IPS-18a (cell line): ENCODE measurements at regions not wholly inside any gene's neighbourhood (a gene's known extent, or its start where the extent isn't known, plus 50 kb on each side); places are given as distances from the start of the nearest gene placed in this dataset.

Experiments used
- H3K27ac ChIP-seq: one replicate; pipeline ENCODE4 v1.5.1; 2013; ENCODE audit warnings: low read length
- H3K27me3 ChIP-seq: one replicate; pipeline ENCODE4 v1.6.1; 2013; ENCODE audit warnings: mild to moderate bottlenecking, low read length; ENCODE audit not compliant: control insufficient read depth, insufficient read depth
- H3K36me3 ChIP-seq: one replicate; pipeline ENCODE4 v1.6.1; 2013; ENCODE audit warnings: low read depth, low read length; ENCODE audit not compliant: control insufficient read depth
- H3K4me1 ChIP-seq: one replicate; pipeline ENCODE4 v1.6.1; 2013; ENCODE audit warnings: low read depth, low read length; ENCODE audit not compliant: control insufficient read depth
- H3K4me3 ChIP-seq: one replicate; pipeline ENCODE4 v1.5.1; 2013; ENCODE audit warnings: low read length
- H3K9ac ChIP-seq: one replicate; pipeline ENCODE4 v1.6.1; 2013; ENCODE audit warnings: mild to moderate bottlenecking, low read length, moderate library complexity
- H3K9me3 ChIP-seq: one replicate; pipeline ENCODE4 v1.6.1; 2013; ENCODE audit warnings: low read depth, low read length; ENCODE audit not compliant: control insufficient read depth

GRCh38 chr6:106832766-106833510 lies 141.6 kb downstream of the CD24 start:
- H3K27ac ChIP-seq: no peak overlapping the region
- H3K4me1 ChIP-seq: no peaks in the 10 kb centered on the region
- no peaks in the 10 kb centered on the region for H3K27me3 ChIP-seq
- no peak overlapping the region for H3K4me3 ChIP-seq
- H3K9ac ChIP-seq: no peak overlapping the region
- no peaks in the 10 kb centered on the region for H3K9me3 ChIP-seq
- no peaks in the 10 kb centered on the region for H3K36me3 ChIP-seq

DNA sequence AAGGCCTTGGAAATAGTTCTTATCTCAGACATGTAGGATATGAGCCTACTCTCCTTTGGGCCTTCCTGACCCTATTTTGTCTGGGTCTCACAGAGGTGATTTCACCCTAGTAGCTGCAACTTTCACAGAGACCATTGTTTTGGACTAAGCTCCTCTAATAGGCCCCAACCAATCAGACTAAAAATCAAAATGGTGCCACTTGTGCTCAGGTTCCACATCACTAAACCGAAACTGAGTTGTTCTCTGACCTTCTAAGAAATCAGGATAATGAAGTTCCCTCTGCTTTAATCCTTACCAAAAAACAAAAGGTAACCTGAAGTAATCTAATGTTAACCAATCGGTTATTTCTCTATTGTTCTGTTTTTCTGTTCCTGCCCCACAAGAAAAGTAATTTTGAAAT lies 143.6 kb downstream of the CD24 start:
- Histone ChIP-seq H3K27ac (no peak overlapping the region), H3K4me1 (no peaks in the 10 kb centered on the region), H3K9me3 (no peaks in the 10 kb centered on the region), H3K36me3 (no peaks in the 10 kb centered on the region), H3K27me3 (no peaks in the 10 kb centered on the region), H3K4me3 (no peak overlapping the region), H3K9ac (no peak overlapping the region)

DNA sequence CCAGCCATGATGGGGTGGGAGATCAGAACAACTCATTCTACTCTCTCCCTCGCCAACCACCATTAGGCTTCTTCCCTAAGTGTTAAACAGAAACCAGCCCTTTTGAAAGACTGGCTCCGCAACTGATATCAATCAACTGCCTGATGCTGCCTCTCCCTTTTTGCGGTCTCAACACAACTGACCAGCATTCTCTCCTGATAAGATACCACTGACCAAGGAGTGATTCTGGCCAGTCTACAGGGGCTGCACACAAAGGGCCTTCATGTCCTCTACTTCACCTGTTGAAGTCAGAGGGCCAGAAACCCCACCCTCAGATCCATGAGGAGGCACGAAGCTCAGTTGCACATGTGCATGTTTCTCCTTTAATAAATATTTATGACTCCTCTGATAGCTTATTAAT lies 145.1 kb downstream of the CD24 start:
- Histone ChIP-seq H3K36me3 (no peaks in the 10 kb centered on the region), H3K9me3 (no peaks in the 10 kb centered on the region), H3K27me3 (no peaks in the 10 kb centered on the region), H3K4me1 (no peaks in the 10 kb centered on the region), H3K4me3 (no peak overlapping the region), H3K9ac (no peak overlapping the region), H3K27ac (no peak overlapping the region)

DNA sequence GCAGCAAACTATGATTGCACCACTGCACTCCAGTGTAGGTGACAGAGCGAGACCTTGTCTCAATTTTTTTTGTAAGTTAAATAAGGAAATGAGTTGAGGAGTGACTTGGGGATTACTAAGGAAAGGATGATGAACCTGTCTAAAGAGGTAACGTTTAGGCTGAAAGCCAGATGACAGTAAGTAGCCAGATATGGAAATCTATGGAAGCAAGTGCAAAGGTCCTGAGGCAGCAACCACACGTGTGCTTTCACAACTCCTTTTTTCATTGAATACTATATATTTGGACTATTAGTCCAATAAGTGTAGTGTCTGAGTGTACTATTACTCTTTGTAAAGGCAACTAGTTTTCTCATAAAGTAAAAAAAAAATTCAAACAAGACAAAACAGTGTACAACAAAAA lies 147.4 kb downstream of the CD24 start:
- H3K27ac ChIP-seq: no peak overlapping the region
- H3K9me3 ChIP-seq: no peaks in the 10 kb centered on the region

GRCh38 chr6:106825156-106825555 lies 149.4 kb downstream of the CD24 start:
- Histone ChIP-seq H3K27me3 (no peaks in the 10 kb centered on the region), H3K9me3 (no peaks in the 10 kb centered on the region), H3K4me1 (peaks cover 7% of the 10 kb centered on the region), H3K36me3 (no peaks in the 10 kb centered on the region), H3K4me3 (no peak overlapping the region), H3K27ac (no peak overlapping the region), H3K9ac (no peak overlapping the region)

More for the DNA sequence above, 147.4 kb downstream of the CD24 start:
- peaks cover 5% of the 10 kb centered on the region for H3K4me1 ChIP-seq
- no peaks in the 10 kb centered on the region for H3K36me3 ChIP-seq
- no peak overlapping the region for H3K9ac ChIP-seq
- no peaks in the 10 kb centered on the region for H3K27me3 ChIP-seq
- H3K4me3 ChIP-seq: no peak overlapping the region

DNA sequence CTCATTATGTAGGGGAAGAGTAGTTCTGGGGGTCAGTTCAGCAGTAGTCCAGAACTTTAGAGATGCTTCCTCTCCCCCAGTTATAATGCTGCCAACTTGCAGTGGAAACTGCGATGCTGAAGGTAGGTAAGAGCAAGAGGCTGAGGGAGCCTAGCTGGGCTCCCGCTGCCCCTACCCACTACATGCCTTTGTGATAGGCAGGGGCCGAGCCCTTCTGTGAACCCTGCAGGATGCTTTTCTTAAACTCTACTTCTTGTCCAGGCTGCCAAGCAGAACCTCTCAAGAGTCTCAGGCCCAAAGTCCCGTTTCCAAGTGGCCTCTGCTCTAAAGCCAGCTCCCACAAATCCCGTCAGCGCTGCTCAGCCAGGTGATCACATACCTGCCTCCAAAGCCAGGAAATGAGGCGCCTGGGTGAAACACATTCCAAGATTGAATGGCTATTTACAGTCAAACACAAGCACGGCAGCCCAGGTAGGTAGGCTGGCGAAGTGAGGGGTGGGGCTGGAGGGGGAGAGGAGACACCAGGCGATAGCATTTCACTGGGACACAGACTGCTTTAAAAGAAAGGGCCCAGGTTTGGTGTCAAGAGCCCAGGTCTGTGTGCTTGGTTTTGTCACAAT lies 150.7 kb downstream of the CD24 start:
- no peaks in the 10 kb centered on the region for H3K36me3 ChIP-seq
- no peak overlapping the region for H3K9ac ChIP-seq
- no peak overlapping the region for H3K4me3 ChIP-seq
- H3K27me3 ChIP-seq: no peaks in the 10 kb centered on the region
- peaks cover 7% of the 10 kb centered on the region for H3K4me1 ChIP-seq
- H3K27ac ChIP-seq: peak overlapping the region; percentile 4
- H3K9me3 ChIP-seq: no peaks in the 10 kb centered on the region

DNA sequence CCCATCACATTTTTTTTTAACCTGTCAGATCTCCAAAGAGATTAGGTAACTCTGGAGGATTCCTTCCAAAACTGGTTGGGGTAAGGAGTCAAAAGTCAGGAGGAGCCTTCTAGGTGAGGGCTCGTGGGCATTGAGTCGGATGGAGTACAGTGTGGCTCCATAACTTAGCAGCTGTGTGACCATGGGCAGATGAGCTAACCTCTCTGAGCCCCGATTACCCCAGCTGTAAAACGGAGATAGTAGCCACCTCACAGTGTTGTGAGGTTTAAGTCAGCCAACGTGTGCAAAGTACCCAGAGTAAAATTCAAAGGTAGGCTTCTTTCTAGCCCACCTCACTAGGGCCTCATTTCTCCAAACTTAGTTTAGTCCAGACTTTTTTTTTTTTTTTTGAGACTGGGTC lies 151.5 kb downstream of the CD24 start:
- Histone ChIP-seq H3K4me3 (no peak overlapping the region), H3K27ac (no peak overlapping the region), H3K4me1 (peaks cover 7% of the 10 kb centered on the region), H3K9ac (no peak overlapping the region), H3K9me3 (no peaks in the 10 kb centered on the region), H3K27me3 (no peaks in the 10 kb centered on the region), H3K36me3 (no peaks in the 10 kb centered on the region)

- Histone ChIP-seq H3K36me3 (no peaks in the 10 kb centered on the region), H3K9me3 (no peaks in the 10 kb centered on the region), H3K9ac (no peak overlapping the region), H3K4me1 (peaks cover 7% of the 10 kb centered on the region), H3K27me3 (no peaks in the 10 kb centered on the region), H3K4me3 (no peak overlapping the region), H3K27ac (no peak overlapping the region)
These were observed 154.1 kb downstream of the CD24 start for GRCh38 chr6:106820412-106820852.

DNA sequence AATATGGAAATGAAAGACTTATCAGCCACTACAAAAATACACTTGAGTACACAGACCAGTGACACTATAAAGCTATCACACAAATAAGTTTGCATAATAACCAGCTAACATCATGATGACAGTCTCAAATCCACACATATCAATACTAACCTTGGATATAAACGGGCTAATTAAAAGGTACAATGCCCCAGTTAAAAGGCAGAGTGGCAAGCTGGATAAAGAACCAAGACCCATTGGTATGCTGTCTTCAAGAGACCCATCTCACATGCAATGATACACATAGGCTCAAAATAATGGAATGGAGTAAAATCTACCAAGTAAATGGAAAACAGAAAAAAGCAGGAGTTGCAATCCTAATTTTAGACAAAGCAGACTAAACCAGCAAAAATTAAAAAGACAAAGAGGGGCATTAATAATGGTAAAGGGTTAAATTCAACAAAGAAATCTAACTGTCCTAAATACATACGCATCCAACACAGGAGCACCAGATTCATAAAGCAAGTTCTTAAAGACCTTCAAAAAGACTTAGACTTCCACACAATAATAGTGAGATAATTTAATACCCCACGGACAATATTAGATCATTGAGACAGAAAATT lies 163.3 kb downstream of the CD24 start:
- H3K9ac ChIP-seq: no peak overlapping the region
- H3K4me1 ChIP-seq: no peaks in the 10 kb centered on the region
- no peaks in the 10 kb centered on the region for H3K27me3 ChIP-seq
- H3K4me3 ChIP-seq: no peak overlapping the region
- H3K27ac ChIP-seq: no peak overlapping the region
- no peaks in the 10 kb centered on the region for H3K36me3 ChIP-seq
- H3K9me3 ChIP-seq: no peaks in the 10 kb centered on the region

DNA sequence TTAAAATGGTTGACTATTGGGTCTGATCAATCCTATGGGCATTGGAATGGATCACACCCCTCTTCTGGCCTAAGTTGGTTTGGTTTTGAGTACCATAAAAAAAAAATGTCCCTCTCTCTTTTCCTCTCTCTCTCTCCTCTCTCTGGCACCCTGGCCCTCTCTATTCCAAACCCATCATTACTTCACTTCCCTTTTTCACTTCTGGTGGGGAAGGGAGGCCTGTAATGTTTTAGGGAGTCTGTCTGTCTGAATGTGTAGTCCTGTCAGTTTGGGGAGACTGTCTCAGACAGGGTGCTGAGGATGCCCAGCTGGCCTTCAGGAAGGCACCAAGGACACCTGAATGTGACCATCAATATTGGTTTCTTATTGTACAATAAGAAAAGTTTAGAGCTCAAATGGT lies 165.8 kb downstream of the CD24 start:
- Histone ChIP-seq H3K36me3 (no peaks in the 10 kb centered on the region), H3K27me3 (no peaks in the 10 kb centered on the region), H3K9ac (no peak overlapping the region), H3K4me1 (peaks cover 13% of the 10 kb centered on the region), H3K27ac (no peak overlapping the region), H3K9me3 (no peaks in the 10 kb centered on the region), H3K4me3 (no peak overlapping the region)

DNA sequence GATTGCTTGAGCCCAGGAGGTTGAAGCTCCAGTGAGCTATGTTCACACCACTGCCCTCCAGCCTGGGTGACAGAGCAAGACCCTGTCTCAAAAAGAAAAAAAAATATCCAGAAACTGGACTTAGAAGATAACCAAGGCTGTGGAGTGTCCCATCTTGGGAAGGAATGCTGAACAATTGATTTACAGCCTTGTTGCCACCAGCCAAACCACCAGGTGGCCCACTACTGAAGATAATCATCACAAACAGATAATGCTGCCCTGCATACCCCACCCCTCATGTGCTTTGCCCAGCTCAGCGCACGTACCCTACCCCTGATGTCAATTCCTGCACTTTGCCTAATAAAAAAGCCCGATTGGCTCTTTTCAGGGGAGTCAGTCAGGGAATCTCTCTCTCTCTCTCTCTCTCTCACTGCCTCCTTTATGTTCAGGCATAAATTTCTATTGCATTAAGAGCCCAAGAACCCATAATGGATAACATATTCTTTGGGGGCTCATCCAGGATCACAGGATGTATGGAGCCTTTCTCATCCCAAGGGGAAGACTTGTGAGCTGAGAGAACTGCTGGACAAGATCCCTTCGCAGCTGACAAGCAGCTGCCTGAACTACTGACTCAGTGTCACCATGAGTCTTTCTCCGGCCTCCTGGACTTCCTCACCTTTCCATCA lies 166.4 kb downstream of the CD24 start:
- Histone ChIP-seq H3K27ac (no peak overlapping the region), H3K36me3 (no peaks in the 10 kb centered on the region), H3K9ac (no peak overlapping the region), H3K27me3 (no peaks in the 10 kb centered on the region), H3K9me3 (no peaks in the 10 kb centered on the region), H3K4me1 (peaks cover 20% of the 10 kb centered on the region), H3K4me3 (no peak overlapping the region)
